Fibroblast of mammary gland (primary cell): ENCODE measurements at regions not wholly inside any gene's neighbourhood (a gene's known extent, or its start where the extent isn't known, plus 50 kb on each side); places are given as distances from the start of the nearest gene placed in this dataset.

ENCODE experiments used
- DNase-seq: peaks from one replicate; pipeline ENCODE4 v3.0.0-alpha.2; 2010; ENCODE audit warnings: low read depth
- H3K4me3 ChIP-seq: 2 replicates; pipeline ENCODE4 v1.5.1; 2011; ENCODE audit warnings: low read depth, mild to moderate bottlenecking, low read length, moderate library complexity; ENCODE audit not compliant: control insufficient read depth
- TF ChIP-seq, protein P1 (sequence below): conservative IDR thresholded peaks from 2 replicates; pipeline ENCODE4 v1.5.1; 2011; ENCODE audit warnings: low read depth, low read length, inconsistent platforms; ENCODE audit not compliant: control insufficient read depth, insufficient read depth

- TF ChIP-seq, protein P1, sequence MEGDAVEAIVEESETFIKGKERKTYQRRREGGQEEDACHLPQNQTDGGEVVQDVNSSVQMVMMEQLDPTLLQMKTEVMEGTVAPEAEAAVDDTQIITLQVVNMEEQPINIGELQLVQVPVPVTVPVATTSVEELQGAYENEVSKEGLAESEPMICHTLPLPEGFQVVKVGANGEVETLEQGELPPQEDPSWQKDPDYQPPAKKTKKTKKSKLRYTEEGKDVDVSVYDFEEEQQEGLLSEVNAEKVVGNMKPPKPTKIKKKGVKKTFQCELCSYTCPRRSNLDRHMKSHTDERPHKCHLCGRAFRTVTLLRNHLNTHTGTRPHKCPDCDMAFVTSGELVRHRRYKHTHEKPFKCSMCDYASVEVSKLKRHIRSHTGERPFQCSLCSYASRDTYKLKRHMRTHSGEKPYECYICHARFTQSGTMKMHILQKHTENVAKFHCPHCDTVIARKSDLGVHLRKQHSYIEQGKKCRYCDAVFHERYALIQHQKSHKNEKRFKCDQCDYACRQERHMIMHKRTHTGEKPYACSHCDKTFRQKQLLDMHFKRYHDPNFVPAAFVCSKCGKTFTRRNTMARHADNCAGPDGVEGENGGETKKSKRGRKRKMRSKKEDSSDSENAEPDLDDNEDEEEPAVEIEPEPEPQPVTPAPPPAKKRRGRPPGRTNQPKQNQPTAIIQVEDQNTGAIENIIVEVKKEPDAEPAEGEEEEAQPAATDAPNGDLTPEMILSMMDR: no peak
- no peak for DNase-seq
- no peak overlapping the region for H3K4me3 ChIP-seq
These were observed 329.4 kb upstream of the ZNF32 start for GRCh38 chr10:43978091-43978490.

DNA sequence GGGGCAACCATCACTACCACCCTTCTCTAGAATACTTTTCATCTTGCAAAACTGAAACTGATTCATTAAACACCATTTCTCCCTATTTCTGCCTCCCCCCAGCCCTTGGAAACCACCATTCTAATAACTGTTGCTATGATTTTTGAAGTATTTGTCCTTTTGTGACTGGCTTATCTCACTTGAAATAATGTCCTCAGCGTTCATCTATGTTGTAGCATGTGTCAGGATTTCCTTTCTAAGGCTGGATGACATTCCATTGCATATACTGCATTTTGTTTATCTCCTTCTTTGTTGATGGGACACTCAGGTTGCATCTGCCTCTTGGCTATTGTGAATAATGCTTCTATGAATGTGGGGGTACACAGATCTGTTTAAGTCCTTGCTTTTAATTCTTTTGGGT is 327.6 kb upstream of the ZNF32 start:
- TF ChIP-seq, protein P1: no peak
- no peak for DNase-seq
- H3K4me3 ChIP-seq: no peak overlapping the region

DNA sequence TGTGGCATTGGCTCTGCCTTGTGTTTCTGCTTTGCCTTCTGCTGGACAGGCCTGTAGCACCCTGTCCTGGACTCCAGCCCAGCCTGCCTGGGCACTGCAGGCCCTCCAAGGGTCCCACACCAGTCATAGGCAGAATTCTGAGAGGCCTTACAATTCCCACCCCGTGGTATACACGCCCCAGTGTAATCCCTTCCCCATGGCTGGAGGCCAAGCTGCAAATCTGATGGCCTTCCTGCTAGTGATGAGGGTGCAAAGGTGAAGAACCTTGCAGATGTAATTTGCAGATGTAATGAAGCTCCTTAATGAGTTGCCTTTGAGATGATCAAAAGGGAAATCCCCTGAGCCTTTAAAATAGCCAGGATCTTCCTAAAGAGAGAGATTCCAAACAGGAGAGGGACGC is 325.1 kb upstream of the ZNF32 start:
- TF ChIP-seq, protein P1: no peak
- no peak overlapping the region for H3K4me3 ChIP-seq
- no peak for DNase-seq

- no peak overlapping the region for H3K4me3 ChIP-seq
- TF ChIP-seq, protein P1: no peak
- no peak for DNase-seq
These were observed 324.4 kb upstream of the ZNF32 start for GRCh38 chr10:43972976-43973647.

GRCh38 chr10:43971981-43972380 is 323.3 kb upstream of the ZNF32 start:
- TF ChIP-seq, protein P1: no peak
- H3K4me3 ChIP-seq: no peak overlapping the region
- no peak for DNase-seq

DNA sequence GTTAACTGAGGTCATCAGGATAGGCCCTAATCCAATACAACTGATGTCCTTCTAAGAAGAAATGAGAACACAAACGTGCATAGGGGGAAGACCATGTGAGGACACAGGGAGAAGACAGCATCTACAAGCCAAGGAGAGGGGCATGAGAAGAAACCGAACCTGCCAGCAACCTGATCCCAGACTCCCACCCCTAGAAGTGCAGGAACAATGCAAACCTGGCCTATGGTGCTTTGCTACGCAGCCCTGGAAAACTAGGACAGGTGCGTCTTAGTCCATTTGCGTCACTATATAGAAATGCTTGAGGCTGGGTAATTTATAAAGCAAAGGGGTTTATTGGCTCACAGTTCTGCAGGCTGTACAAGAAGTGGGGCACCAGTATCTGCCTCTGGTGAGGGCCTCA is 322.6 kb upstream of the ZNF32 start:
- DNase-seq: no peak
- no peak overlapping the region for H3K4me3 ChIP-seq
- TF ChIP-seq, protein P1: no peak

GRCh38 chr10:43970717-43971116 is 322.0 kb upstream of the ZNF32 start:
- DNase-seq: no peak
- no peak overlapping the region for H3K4me3 ChIP-seq
- TF ChIP-seq, protein P1: no peak
